ENCODE measurements at regions not wholly inside any gene's neighbourhood (a gene's known extent, or its start where the extent isn't known, plus 50 kb on each side); places are given as distances from the start of the nearest gene placed in this dataset.

DNA sequence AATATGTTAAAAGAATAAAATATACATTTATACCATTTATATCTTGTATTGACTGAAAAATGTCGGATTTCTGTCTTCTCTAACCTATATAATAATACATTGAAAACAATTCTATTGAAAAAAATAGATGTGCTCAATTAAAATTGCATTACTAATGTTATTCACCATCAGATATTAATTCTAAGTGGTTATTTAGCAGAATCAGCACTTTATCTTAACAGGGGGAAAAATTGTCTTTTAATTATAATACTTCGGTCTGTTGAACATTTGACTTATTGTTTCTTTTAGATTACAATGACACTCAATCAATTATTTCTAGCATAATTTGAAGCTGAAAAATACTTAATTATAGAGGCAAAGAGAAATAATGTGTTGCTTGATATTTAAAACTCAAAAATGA is 220.3 kb downstream of the PABPC4L start:
- DNase-seq (ENCODE audit: low read depth, low spot score): no peak
- no peaks in the 10 kb centered on the region for H3K27me3 ChIP-seq (ENCODE audit: control insufficient read depth in 2 of 2, insufficient read depth in 2 of 2, low read length in 2 of 2)
- CTCF ChIA-PET: no interaction called here
- H3K79me2 ChIP-seq (ENCODE audit: control insufficient read depth, insufficient read depth, low read length): no peaks in the 10 kb centered on the region
- no peaks in the 10 kb centered on the region for H3K9me1 ChIP-seq (replicated peaks; ENCODE audit: control insufficient read depth, extremely low read depth, insufficient read depth, low read length)
- intact Hi-C loops (cut with micrococcal nuclease): no loop called here
- H3K9me3 ChIP-seq (replicated peaks; ENCODE audit: control insufficient read depth, insufficient read depth, low read length): no peaks in the 10 kb centered on the region
- H4K20me1 ChIP-seq (replicated peaks; ENCODE audit: control insufficient read depth, extremely low read depth, insufficient read depth, low read length): no peaks in the 10 kb centered on the region
- no peaks in the 10 kb centered on the region for H3K4me1 ChIP-seq (ENCODE audit: control insufficient read depth, extremely low read depth, insufficient read depth, low read length)
- no peak overlapping the region for H2AFZ ChIP-seq (ENCODE audit: low read depth, low read length)
- H3K9ac ChIP-seq (replicated peaks; ENCODE audit: extremely low read depth, insufficient read depth, low read length): no peak overlapping the region
- no peak for TF ChIP-seq POLR2AphosphoS5 (IDR thresholded peaks at IDR 0.05; ENCODE audit: insufficient read depth, low read depth, low read length)
- dilution Hi-C loops (cut with MboI; ENCODE audit: extremely low pct_ligation_motif_present, low sequenced_read_pairs): no loop called here
- H3K4me2 ChIP-seq (ENCODE audit: insufficient read depth, low read length): no peak overlapping the region
- no peak overlapping the region for H3K27ac ChIP-seq (ENCODE audit: insufficient read depth, low read depth, low read length)
- no peak for FAIRE-seq
- BruUV-seq (replicated peaks): no TSS peak
- POLR2A ChIA-PET: no interaction called here
- H3K36me3 ChIP-seq (ENCODE audit: control insufficient read depth in 2 of 2, extremely low read depth in 1 of 2, insufficient read depth in 2 of 2, low read length in 2 of 2): no peaks in the 10 kb centered on the region
- no peak overlapping the region for H3K4me3 ChIP-seq (replicated peaks in 1 of 3; ENCODE audit: insufficient read depth in 1 of 3, low read depth in 1 of 3, low read length in 3 of 3)

DNA sequence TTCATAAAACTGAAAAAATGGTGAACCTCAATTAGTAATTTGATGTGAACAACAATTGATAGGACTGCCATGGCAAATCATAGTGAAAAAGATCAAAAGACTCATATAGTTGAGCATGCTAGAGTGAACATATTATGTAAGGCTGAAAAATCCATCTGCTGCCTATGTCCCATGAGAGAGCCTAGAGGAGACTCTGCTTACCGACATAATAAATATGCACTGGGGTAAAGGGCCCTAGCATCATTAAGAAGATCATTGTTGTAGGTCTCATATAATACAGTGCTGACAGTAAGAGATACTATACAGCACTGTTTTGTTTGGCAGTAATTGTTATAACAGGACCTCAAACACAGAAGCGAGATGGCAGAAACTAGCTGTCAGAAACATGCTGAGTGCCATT is 229.0 kb downstream of the PABPC4L start:
- FAIRE-seq: no peak

More for the DNA sequence above, 229.0 kb downstream of the PABPC4L start:
- no peak for DNase-seq (ENCODE audit: low read depth, low spot score)
- Histone ChIP-seq H3K27ac (ENCODE audit: insufficient read depth, low read depth, low read length) (no peak overlapping the region), H3K79me2 (ENCODE audit: control insufficient read depth, insufficient read depth, low read length) (no peaks in the 10 kb centered on the region), H3K4me3 (replicated peaks in 1 of 3; ENCODE audit: insufficient read depth in 1 of 3, low read depth in 1 of 3, low read length in 3 of 3) (no peak overlapping the region), H3K4me2 (ENCODE audit: insufficient read depth, low read length) (no peak overlapping the region), H3K9me3 (replicated peaks; ENCODE audit: control insufficient read depth, insufficient read depth, low read length) (no peaks in the 10 kb centered on the region), H2AFZ (ENCODE audit: low read depth, low read length) (no peak overlapping the region), H3K9me1 (replicated peaks; ENCODE audit: control insufficient read depth, extremely low read depth, insufficient read depth, low read length) (no peaks in the 10 kb centered on the region), H3K9ac (replicated peaks; ENCODE audit: extremely low read depth, insufficient read depth, low read length) (no peak overlapping the region), H3K27me3 (ENCODE audit: control insufficient read depth in 2 of 2, insufficient read depth in 2 of 2, low read length in 2 of 2) (no peaks in the 10 kb centered on the region), H3K4me1 (ENCODE audit: control insufficient read depth, extremely low read depth, insufficient read depth, low read length) (no peaks in the 10 kb centered on the region), H3K36me3 (ENCODE audit: control insufficient read depth in 2 of 2, extremely low read depth in 1 of 2, insufficient read depth in 2 of 2, low read length in 2 of 2) (no peaks in the 10 kb centered on the region), H4K20me1 (replicated peaks; ENCODE audit: control insufficient read depth, extremely low read depth, insufficient read depth, low read length) (no peaks in the 10 kb centered on the region)
- TF ChIP-seq POLR2A (IDR thresholded peaks at IDR 0.05; ENCODE audit: low read depth, low read length): no peak
- no peak for TF ChIP-seq EZH2 (IDR thresholded peaks at IDR 0.05; ENCODE audit: borderline replicate concordance, low read depth, low read length, severe bottlenecking)
- no peak for TF ChIP-seq GATA2 (IDR thresholded peaks at IDR 0.05; ENCODE audit: insufficient read depth, insufficient read length, low read depth, low read length)
- TF ChIP-seq MAX (IDR thresholded peaks at IDR 0.05; ENCODE audit: insufficient read depth, insufficient read length): no peak
- TF ChIP-seq POLR2AphosphoS5 (IDR thresholded peaks at IDR 0.05; ENCODE audit: insufficient read depth, low read depth, low read length): no peak
- no peak for TF ChIP-seq JUN (IDR thresholded peaks at IDR 0.05; ENCODE audit: borderline replicate concordance, insufficient read depth, insufficient read length, low read depth)
- no peak for TF ChIP-seq MYC (IDR thresholded peaks at IDR 0.05; ENCODE audit: low read depth, low read length)
- TF ChIP-seq FOS (IDR thresholded peaks at IDR 0.05; ENCODE audit: borderline replicate concordance, insufficient read depth, low read length): no peak
- TF ChIP-seq, protein P1, sequence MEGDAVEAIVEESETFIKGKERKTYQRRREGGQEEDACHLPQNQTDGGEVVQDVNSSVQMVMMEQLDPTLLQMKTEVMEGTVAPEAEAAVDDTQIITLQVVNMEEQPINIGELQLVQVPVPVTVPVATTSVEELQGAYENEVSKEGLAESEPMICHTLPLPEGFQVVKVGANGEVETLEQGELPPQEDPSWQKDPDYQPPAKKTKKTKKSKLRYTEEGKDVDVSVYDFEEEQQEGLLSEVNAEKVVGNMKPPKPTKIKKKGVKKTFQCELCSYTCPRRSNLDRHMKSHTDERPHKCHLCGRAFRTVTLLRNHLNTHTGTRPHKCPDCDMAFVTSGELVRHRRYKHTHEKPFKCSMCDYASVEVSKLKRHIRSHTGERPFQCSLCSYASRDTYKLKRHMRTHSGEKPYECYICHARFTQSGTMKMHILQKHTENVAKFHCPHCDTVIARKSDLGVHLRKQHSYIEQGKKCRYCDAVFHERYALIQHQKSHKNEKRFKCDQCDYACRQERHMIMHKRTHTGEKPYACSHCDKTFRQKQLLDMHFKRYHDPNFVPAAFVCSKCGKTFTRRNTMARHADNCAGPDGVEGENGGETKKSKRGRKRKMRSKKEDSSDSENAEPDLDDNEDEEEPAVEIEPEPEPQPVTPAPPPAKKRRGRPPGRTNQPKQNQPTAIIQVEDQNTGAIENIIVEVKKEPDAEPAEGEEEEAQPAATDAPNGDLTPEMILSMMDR (IDR thresholded peaks at IDR 0.05; ENCODE audit: extremely low read depth in 1 of 2, insufficient read depth in 1 of 2, low read depth in 1 of 2, low read length in 2 of 2): no peak
- ChIA-PET CTCF (interaction anchor here (1.0 kb wide), 1 partner anchor 11 kb away, joined by 3 read pairs; no protein-coding TSS in a partner anchor), POLR2A (no interaction called here)
- BruUV-seq (replicated peaks): no TSS peak
- intact Hi-C loops (cut with micrococcal nuclease): no loop called here
- dilution Hi-C loops (cut with MboI; ENCODE audit: extremely low pct_ligation_motif_present, low sequenced_read_pairs): no loop called here
